Stimulated activated CD4-positive, alpha-beta T cell treated with anti-CD3 and anti-CD28 coated beads, Interleukin-15, amount 100 ng/mL, for 24 hours (primary cell): ENCODE measurements at regions not wholly inside any gene's neighbourhood (a gene's known extent, or its start where the extent isn't known, plus 50 kb on each side); places are given as distances from the start of the nearest gene placed in this dataset.

Experiments used
- DNase-seq: peaks from one replicate; pipeline ENCODE4 v3.0.0-alpha.2; 2020

DNA sequence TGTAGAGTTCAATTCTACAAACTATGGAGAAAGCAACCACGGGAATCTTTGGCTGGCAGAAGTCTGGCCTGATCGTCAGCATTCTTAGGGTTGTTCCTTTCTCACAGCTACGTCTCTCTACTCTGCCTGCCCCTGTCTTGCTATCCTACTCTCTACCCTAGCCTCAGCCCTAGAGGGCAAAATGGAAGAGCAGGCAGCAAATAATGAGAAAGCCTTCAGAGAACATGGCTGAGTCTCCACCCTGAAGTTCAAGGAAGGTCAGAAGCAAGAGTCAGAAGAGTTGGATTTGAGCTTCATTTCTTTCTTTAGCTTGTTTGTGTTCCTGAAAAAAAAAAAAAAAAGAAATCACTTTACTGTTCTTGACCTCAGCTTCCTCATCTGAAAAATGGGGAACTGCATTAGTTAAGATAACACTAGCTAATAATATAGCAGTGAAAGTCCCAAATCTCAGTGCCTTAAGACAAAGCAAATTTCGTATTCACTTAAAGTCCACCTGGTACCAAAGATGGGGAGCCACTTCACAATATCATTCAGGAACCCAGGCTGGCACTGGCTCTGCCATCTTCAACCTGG, 50.2 kb upstream of the CCND2 start:
- DNase-seq, result no peak

DNA sequence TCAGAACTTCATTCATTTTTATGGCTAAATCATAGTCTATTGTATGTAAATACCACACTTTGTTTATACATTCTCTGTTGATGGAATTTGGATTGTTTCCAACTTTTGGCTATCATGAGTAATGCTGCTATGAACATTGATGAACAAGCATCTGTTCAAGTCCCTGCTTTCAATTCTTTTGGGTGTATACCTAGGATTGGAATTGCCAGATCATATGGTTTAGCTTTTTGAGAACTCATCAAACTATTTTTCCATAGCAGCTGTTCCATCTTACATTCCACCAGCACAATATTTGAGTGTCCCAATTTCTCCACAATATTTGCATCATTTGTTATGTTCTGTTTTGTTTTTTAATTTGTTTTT, 52.3 kb upstream of the CCND2 start:
- DNase-seq, result no peak

GRCh38 chr12:4220536-4221257, 52.9 kb upstream of the CCND2 start:
- DNase-seq, result no peak

GRCh38 chr12:4217091-4217490, 56.5 kb upstream of the CCND2 start:
- DNase-seq, result no peak

- DNase-seq, result no peak
Observed at GRCh38 chr12:4216187-4216927, 57.2 kb upstream of the CCND2 start.

- DNase-seq, result peak; percentile 57
Observed at GRCh38 chr12:4215229-4216186, 58.1 kb upstream of the CCND2 start.

DNA sequence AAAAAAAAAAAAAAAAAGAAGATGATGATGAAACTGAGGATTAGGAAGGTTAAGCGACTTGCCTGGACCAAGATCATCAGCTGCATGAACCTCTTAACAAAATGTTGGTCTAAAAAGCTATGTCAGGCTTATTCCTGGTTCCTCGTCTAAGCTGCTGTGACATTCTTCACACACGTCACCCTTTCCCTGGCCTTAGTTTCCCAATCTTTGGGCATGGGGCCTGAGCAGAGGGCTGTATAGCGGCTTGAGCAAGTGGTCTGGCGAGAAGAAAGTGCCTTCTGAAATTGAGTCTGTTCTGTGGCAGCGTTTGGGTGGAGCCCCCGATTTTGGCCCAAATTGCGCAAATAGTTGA, 58.7 kb upstream of the CCND2 start:
- no peak for DNase-seq

DNA sequence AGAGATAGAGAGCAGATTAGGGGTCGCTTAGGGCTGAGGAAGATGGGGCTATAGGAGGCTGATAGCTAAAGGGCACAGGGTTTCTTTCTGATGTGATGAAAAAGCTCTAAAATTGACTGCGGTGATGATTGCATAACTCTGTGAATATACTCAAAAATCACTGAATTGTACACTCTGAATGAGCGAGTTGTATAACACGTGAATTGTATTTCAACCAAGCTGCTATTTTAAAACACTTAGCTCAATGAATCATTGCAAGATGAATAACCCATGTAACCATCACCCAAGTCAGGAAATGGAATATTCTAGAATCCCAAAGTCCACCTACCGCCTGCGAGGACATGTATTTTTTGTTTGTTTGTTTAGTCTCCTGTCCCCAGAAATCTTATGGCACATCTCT, 60.1 kb upstream of the CCND2 start:
- no peak for DNase-seq

GRCh38 chr12:4212845-4213244, 60.7 kb upstream of the CCND2 start:
- DNase-seq, result no peak

DNA sequence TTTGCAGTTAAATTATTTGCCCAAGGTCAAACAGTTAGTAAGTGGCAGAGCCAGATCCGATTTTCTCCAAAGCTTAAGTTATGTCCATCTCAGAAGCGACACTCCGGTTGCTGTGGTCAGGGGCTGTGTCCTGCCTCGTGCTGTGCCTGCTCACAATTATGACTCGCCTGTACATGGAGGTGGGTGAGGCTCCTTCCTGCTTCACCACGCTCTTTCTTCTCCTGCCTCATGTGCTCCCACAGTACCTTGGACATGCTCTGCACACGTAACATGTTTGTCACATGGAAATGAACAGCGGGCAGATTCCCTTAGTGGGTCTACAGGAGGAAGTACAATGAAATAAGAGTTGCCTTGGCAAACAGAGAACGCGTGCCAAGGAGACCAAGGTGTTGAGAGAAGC, 62.2 kb upstream of the CCND2 start:
- DNase-seq, result no peak

DNA sequence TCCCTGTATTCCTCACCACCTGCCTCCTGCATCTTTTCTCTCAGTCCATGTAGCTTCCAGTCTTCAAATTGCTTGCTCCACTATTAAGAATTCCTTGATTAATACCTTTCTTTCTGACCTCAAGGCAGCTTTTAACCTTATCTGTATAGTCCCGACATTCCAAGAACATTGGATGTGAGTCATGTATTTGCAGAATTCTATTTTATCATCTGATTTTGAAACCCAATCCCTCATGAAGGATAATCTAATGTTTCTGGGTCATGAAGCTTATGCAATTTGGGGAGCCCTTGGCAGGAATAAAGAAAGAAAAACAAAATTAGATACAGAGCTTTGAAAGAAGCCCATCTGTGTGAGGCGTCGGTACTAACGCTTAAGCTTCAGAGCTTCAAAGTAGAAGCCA, 63.4 kb upstream of the CCND2 start:
- no peak for DNase-seq

DNA sequence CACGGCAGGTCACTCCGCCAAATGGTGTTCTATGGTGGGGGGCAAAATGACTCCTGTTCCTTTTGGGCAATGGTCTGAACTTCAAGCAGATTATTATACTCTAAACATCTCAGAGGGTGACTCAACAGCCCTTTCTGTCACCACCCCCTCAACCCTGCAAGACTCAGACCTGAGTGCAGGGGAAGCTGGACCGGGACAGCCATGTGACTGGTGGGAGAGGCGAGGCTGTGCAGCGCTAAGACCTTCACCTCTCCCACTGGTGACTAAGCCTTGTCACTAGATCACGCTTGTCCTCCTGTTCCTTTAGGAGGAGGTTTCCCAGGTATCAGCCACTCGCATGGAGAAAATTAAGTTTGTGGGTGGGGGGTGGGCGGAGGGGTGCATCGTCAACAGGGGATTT, 67.1 kb upstream of the CCND2 start:
- no peak for DNase-seq

- no peak for DNase-seq
Observed at GRCh38 chr12:4203772-4204376, 69.7 kb upstream of the CCND2 start.

DNA sequence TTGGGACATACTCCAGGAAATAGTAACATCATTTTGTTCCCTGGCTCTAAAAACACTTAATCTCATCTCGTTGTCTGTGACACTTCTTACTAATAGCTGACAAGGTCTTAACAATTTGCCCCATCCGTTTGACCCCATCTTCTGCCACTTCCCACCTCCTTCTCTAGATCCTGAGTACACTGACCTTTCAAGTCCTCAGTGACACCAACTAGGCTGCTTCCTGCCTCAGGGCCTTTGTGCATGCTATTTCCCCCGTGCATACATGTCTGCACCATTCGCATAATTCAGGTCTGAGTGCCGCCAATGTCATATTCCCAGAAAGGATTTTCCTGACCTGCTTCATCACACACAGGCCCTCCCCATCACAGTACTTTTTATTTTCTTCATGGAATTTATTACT, 70.6 kb upstream of the CCND2 start:
- no peak for DNase-seq

GRCh38 chr12:4202487-4202886, 71.1 kb upstream of the CCND2 start:
- DNase-seq, result no peak

- no peak for DNase-seq
Observed at GRCh38 chr12:4201333-4202100, 72.0 kb upstream of the CCND2 start.

- no peak for DNase-seq
Observed at GRCh38 chr12:4197922-4198763, 75.4 kb upstream of the CCND2 start.

DNA sequence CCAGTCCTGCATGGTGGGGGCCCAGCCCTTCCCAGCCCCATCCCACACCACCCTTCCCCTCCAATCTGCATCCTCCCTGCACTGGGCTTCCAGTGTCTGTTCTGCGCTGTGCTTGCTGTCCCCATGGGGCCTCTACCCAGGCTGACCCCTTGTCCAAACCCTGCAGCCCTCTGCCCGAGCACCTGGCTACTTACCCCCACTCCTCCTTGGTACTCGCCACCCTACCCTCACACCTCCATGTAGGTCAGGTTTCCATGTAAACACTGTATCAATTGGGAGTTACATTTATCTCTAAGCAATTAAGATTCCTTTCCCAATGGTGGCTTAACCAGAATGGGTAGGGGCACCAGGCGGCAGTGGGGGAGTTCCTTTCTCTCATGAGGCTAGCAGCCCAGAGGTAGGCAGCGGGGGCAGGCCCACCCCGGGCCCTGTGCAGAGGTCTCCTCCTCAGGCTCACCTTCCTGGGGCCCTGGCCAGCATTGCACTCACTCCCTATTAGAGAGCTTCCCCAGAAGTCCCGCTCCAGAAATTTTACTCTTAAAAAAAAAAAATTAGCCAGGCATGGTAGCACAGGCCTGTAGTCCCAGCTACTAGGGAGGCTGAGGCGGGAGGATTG, 76.6 kb upstream of the CCND2 start:
- no peak for DNase-seq

DNA sequence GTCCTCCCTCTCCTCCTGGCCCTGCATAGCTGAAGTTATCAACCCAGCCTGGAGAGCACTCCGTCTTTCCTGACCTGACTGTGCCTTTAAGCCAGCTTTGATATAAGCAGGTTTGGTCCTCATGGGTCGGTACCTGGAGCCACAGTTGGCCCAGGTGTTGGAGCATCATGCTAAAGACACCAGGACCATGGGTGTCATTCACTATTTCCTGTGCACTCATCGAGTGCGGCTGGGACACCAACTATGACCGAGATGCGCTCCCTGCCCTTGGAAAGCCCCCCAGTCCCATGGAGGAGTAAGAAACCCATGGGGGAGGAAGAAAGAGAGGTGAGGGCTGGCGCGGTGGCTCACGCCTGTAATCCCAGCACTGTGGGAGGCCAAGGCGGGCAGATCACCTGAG, 78.9 kb upstream of the CCND2 start:
- no peak for DNase-seq

GRCh38 chr12:4193821-4194220, 79.7 kb upstream of the CCND2 start:
- DNase-seq, result no peak

DNA sequence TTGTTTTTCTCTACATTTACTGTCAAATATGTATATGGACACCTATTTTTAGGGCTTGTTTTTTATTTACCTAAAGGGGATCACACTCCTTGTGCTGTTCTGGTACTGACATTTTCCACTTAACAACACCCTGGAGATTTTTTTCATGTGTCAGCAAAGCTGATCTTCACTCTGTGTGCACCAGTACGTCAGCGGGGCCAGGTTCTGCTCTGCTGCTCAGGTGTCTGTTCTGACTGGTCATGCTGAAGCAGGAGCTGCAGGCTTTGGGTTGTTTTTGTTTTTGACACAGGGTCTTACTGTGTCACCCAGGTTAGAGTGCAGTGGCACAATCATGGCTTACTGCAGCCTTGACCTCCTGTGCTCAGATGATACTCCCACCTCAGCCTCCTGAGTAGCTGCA, 81.9 kb upstream of the CCND2 start:
- no peak for DNase-seq
